KBM-7 (cell line): ENCODE measurements at regions not wholly inside any gene's neighbourhood (a gene's known extent, or its start where the extent isn't known, plus 50 kb on each side); places are given as distances from the start of the nearest gene placed in this dataset.

Experiments used
- DNase-seq: peaks from one replicate; pipeline ENCODE4 v3.0.0-alpha.2; 2015
- in situ Hi-C: fragments of 300-500 bp; cut with MboI; formaldehyde crosslinking; loops from 2 replicates; pipeline ENCODE4 v1.14.3; 2020; ENCODE audit warnings: low sequenced_read_pairs, low pct_unique_long_range_greater_than_20kb, mixed read lengths

- in situ Hi-C loops, result no loop called here
- no peak for DNase-seq
Measured at GRCh38 chr12:41905759-41906297, 238.8 kb downstream of the GXYLT1 start.

- no peak for DNase-seq
- in situ Hi-C loops, result no loop called here
Measured at GRCh38 chr12:41905073-41905758, 239.5 kb downstream of the GXYLT1 start.

- in situ Hi-C loops, result no loop called here
- DNase-seq, result no peak
Measured at GRCh38 chr12:41904041-41904440, 240.6 kb downstream of the GXYLT1 start.

- in situ Hi-C loops, result no loop called here
- DNase-seq, result no peak
Measured at GRCh38 chr12:41903014-41903708, 241.5 kb downstream of the GXYLT1 start.

GRCh38 chr12:41899577-41899976 is 245.1 kb downstream of the GXYLT1 start:
- no peak for DNase-seq
- in situ Hi-C loops, result no loop called here

GRCh38 chr12:41897593-41897992 is 247.1 kb downstream of the GXYLT1 start:
- in situ Hi-C loops, result no loop called here
- no peak for DNase-seq

- no peak for DNase-seq
- in situ Hi-C loops, result no loop called here
Measured at GRCh38 chr12:41893491-41893890, 251.2 kb downstream of the GXYLT1 start.

- DNase-seq, result no peak
- in situ Hi-C loops, result no loop called here
Measured at GRCh38 chr12:41892302-41892701, 252.4 kb downstream of the GXYLT1 start.

GRCh38 chr12:41891226-41891625 is 253.4 kb downstream of the GXYLT1 start:
- in situ Hi-C loops, result no loop called here
- no peak for DNase-seq

- no peak for DNase-seq
- in situ Hi-C loops, result no loop called here
Measured at GRCh38 chr12:41888285-41888684, 256.4 kb downstream of the GXYLT1 start.

- DNase-seq, result no peak
- in situ Hi-C loops, result no loop called here
Measured at GRCh38 chr12:41881891-41882805, 262.5 kb downstream of the GXYLT1 start.

- no peak for DNase-seq
- in situ Hi-C loops, result no loop called here
Measured at GRCh38 chr12:41869432-41869831, 275.2 kb downstream of the GXYLT1 start.

- in situ Hi-C loops, result no loop called here
- DNase-seq, result no peak
Measured at GRCh38 chr12:41866878-41867430, 277.7 kb downstream of the GXYLT1 start.

- in situ Hi-C loops, result no loop called here
- no peak for DNase-seq
Measured at GRCh38 chr12:41856228-41856627, 288.4 kb downstream of the GXYLT1 start.

GRCh38 chr12:41850046-41850445 is 294.6 kb downstream of the GXYLT1 start:
- in situ Hi-C loops, result no loop called here
- DNase-seq, result no peak

- in situ Hi-C loops, result no loop called here
- no peak for DNase-seq
Measured at GRCh38 chr12:41846718-41847117, 298.0 kb downstream of the GXYLT1 start.

- DNase-seq, result no peak
Measured at GRCh38 chr12:41836416-41836815, 308.3 kb downstream of the GXYLT1 start.

GRCh38 chr12:41835556-41835955 is 309.1 kb downstream of the GXYLT1 start:
- in situ Hi-C loops, result no loop called here
- no peak for DNase-seq

More at GRCh38 chr12:41836416-41836815, 308.3 kb downstream of the GXYLT1 start:
- in situ Hi-C loops, result no loop called here

GRCh38 chr12:41819948-41820347 is 324.7 kb downstream of the GXYLT1 start:
- in situ Hi-C loops, result no loop called here
- no peak for DNase-seq
